Loucy (cell line): ENCODE measurements at regions not wholly inside any gene's neighbourhood (a gene's known extent, or its start where the extent isn't known, plus 50 kb on each side); places are given as distances from the start of the nearest gene placed in this dataset.

Experiments
- H2AFZ ChIP-seq: fragments of 200-600 bp; sonication (generic); 2 replicates; pipeline ENCODE4 v1.6.0; 2016; ENCODE audit warnings: antibody characterized with exemption, mild to moderate bottlenecking, low read length, moderate library complexity
- H3F3A ChIP-seq: fragments of 200-600 bp; 2 replicates; pipeline ENCODE4 v1.6.0; 2016; ENCODE audit warnings: antibody characterized with exemption, low read depth, mild to moderate bottlenecking
- H3K27me3 ChIP-seq: fragments of 200-600 bp; sonication (generic); 2 replicates; pipeline ENCODE4 v1.6.1; 2014; ENCODE audit warnings: low read length, mild to moderate bottlenecking; ENCODE audit not compliant: insufficient read depth, poor library complexity, severe bottlenecking
- H3K36me3 ChIP-seq: fragments of 200-600 bp; sonication (generic); 2 replicates; pipeline ENCODE4 v1.6.1; 2016; ENCODE audit warnings: low read length; ENCODE audit not compliant: insufficient read depth
- H3K4me1 ChIP-seq: fragments of 200-600 bp; sonication (generic); 2 replicates; pipeline ENCODE4 v1.5.1; 2014; ENCODE audit warnings: low read length, mild to moderate bottlenecking; ENCODE audit not compliant: insufficient read depth, poor library complexity, severe bottlenecking
- H3K4me2 ChIP-seq: fragments of 200-600 bp; sonication (generic); 2 replicates; pipeline ENCODE4 v1.6.0; 2014; ENCODE audit warnings: antibody characterized with exemption, low read length, low read depth, mild to moderate bottlenecking; ENCODE audit not compliant: poor library complexity, severe bottlenecking
- H3K4me3 ChIP-seq: fragments of 200-600 bp; sonication (generic); 2 replicates; pipeline ENCODE4 v1.5.1; 2014; ENCODE audit warnings: low read length, mild to moderate bottlenecking, mixed read lengths; ENCODE audit not compliant: poor library complexity, severe bottlenecking
- H3K79me2 ChIP-seq: fragments of 200-600 bp; sonication (generic); 2 replicates; pipeline ENCODE4 v1.6.1; 2014; ENCODE audit warnings: low read length; ENCODE audit not compliant: insufficient read depth
- H3K9ac ChIP-seq: fragments of 200-600 bp; sonication (generic); 2 replicates; pipeline ENCODE4 v1.6.0; 2014; ENCODE audit warnings: mild to moderate bottlenecking, low read depth, low read length, moderate library complexity; ENCODE audit not compliant: poor library complexity, severe bottlenecking
- H3K9me2 ChIP-seq: fragments of 200-600 bp; sonication (generic); replicated peaks from 2 replicates; pipeline ENCODE4 v1.6.1; 2016; ENCODE audit warnings: low read depth, low read length, mixed read lengths
- H3K9me3 ChIP-seq: fragments of 200-600 bp; sonication (generic); 2 replicates; pipeline ENCODE4 v1.6.1; 2014; ENCODE audit warnings: mild to moderate bottlenecking, antibody characterized with exemption, low read length, low read depth; ENCODE audit not compliant: insufficient read depth
- H4K20me1 ChIP-seq: fragments of 200-600 bp; sonication (generic); 2 replicates; pipeline ENCODE4 v1.6.0; 2014; ENCODE audit warnings: antibody characterized with exemption, low read length, mild to moderate bottlenecking; ENCODE audit not compliant: insufficient read depth, poor library complexity, severe bottlenecking
- CTCF ChIP-seq: fragments of 200-600 bp; sonication (generic); conservative IDR thresholded peaks from 2 replicates; pipeline ENCODE4 v1.5.1; 2014; ENCODE audit warnings: mild to moderate bottlenecking, antibody characterized with exemption, low read length
- EZH2phosphoT487 ChIP-seq: fragments of 200-600 bp; IDR thresholded peaks from 2 replicates; pipeline ENCODE4 v1.6.1; 2018; ENCODE audit warnings: antibody characterized with exemption, mild to moderate bottlenecking, moderate library complexity, borderline replicate concordance

DNA sequence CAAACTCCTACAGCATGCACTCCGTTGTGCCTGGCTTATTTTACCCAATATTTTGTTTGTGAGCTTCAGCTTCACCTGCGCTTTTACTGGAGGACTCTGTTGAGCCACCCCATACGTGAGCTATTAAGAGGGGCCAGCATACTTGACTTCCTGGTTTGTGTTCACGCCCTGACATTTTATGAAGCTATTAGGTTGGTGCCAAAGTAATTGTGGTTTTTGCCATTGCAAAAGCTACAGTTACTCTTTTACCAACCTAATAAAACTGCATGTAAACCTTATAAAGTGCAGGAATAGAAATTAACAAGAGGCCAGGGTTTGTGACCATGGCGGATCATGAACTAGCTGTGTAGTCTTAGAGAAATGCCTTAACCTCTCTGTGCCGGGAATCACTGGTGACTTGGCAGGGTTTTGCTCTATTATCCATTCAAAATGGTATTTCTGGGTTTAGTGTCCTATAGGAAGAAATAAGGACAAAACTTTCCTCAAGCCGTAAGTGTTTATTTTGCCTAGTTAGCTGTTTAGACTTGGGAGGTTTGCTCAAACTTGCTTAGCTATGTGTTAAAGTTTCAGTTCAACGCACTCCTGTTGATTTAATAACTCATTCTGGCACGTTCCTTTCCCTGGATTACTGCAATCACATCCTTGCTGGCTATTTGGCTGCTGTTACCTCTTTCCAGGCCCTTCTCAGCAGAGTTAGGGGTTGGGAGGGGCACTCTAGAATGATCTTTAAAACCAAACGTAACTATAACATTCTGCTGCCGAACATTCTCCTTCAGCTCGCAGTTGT lies 1027.6 kb downstream of the BCL11B start:
- H4K20me1 ChIP-seq = no peaks in the 10 kb centered on the region
- peaks cover 36% of the 10 kb centered on the region for H3K4me1 ChIP-seq
- TF ChIP-seq EZH2phosphoT487 = no peak
- H3K4me2 ChIP-seq = peak overlapping the region; percentile 56
- no peaks in the 10 kb centered on the region for H3K9me2 ChIP-seq
- no peaks in the 10 kb centered on the region for H3K9me3 ChIP-seq
- no peaks in the 10 kb centered on the region for H3F3A ChIP-seq
- no peaks in the 10 kb centered on the region for H3K27me3 ChIP-seq
- no peaks in the 10 kb centered on the region for H3K36me3 ChIP-seq
- no peak overlapping the region for H3K9ac ChIP-seq
- H3K79me2 ChIP-seq = no peaks in the 10 kb centered on the region
- peak overlapping the region; percentile 32 for H3K4me3 ChIP-seq
- H2AFZ ChIP-seq = peak overlapping the region; percentile 48

DNA sequence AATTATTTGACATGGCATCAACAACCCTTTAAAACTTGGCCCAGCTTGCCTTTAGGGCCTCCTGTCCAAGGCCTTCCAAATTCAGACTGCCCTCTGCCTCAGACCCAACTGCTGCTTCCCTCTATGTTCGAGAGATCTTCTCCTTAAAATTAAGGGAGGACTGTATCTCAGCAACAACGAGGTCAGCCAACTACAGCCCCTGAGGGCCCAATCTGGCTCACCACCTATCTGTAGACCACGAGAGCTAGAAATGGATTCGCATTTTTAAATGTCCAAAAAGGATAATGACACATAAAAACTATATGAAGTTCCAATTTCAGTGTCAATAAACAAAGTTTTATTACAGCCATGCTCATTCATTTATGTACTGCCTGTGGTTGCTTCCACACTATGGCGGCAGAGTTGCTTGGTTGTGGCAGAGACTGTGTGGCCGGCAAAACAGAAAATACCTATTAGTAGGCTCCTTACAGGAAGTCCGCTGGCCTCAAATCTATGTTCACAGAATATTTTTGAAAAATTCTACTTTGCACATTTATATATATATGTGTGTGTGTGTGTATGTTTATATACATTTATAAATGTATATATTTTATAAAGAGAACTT lies 1026.9 kb downstream of the BCL11B start:
- no peaks in the 10 kb centered on the region for H3K27me3 ChIP-seq
- H3K9me2 ChIP-seq = no peaks in the 10 kb centered on the region
- H3K4me2 ChIP-seq = peak overlapping the region; percentile 56
- H4K20me1 ChIP-seq = no peaks in the 10 kb centered on the region
- H3K9me3 ChIP-seq = no peaks in the 10 kb centered on the region
- no peak for TF ChIP-seq CTCF
- TF ChIP-seq EZH2phosphoT487 = no peak
- H3K79me2 ChIP-seq = no peaks in the 10 kb centered on the region
- H3K9ac ChIP-seq = no peak overlapping the region
- H3K4me3 ChIP-seq = no peak overlapping the region
- H3K4me1 ChIP-seq = peaks cover 41% of the 10 kb centered on the region
- 0 out of 2 replicates have a peak overlapping the region, but pooled peaks have one; percentile 13 for H2AFZ ChIP-seq
- H3K36me3 ChIP-seq = no peaks in the 10 kb centered on the region
- no peaks in the 10 kb centered on the region for H3F3A ChIP-seq

GRCh38 chr14:98249057-98249456 lies 1022.9 kb downstream of the BCL11B start:
- no peaks in the 10 kb centered on the region for H3K36me3 ChIP-seq
- H3K9ac ChIP-seq = no peak overlapping the region
- no peaks in the 10 kb centered on the region for H3K27me3 ChIP-seq
- H3F3A ChIP-seq = no peaks in the 10 kb centered on the region
- H3K4me3 ChIP-seq = no peak overlapping the region
- no peaks in the 10 kb centered on the region for H3K79me2 ChIP-seq
- no peak overlapping the region for H2AFZ ChIP-seq
- no peaks in the 10 kb centered on the region for H3K9me3 ChIP-seq
- H3K4me1 ChIP-seq = peaks cover 25% of the 10 kb centered on the region
- TF ChIP-seq CTCF (no peak), EZH2phosphoT487 (no peak)
- H3K4me2 ChIP-seq = no peak overlapping the region
- no peaks in the 10 kb centered on the region for H4K20me1 ChIP-seq
- H3K9me2 ChIP-seq = no peaks in the 10 kb centered on the region
